Stimulated activated CD4-positive, alpha-beta T cell treated with anti-CD3 and anti-CD28 coated beads, TNF-alpha, amount 100 ng/mL, for 4 hours (primary cell): ENCODE measurements at regions not wholly inside any gene's neighbourhood (a gene's known extent, or its start where the extent isn't known, plus 50 kb on each side); places are given as distances from the start of the nearest gene placed in this dataset.
A peak's percentile ranks its signal among the peaks of the same experiment; 100 is the strongest.

ENCODE experiments used
- DNase-seq, 3 experiments: peaks; one replicate each; pipeline ENCODE4 v3.0.0-alpha.2; 2020; ENCODE audit warnings: low read depth in 3 of 3

- no peak for DNase-seq
These were observed 266.9 kb upstream of the NFE2L3 start for GRCh38 chr7:25885057-25885576.

GRCh38 chr7:25886387-25887240 lies 265.4 kb upstream of the NFE2L3 start:
- DNase-seq, result no peak

GRCh38 chr7:25887266-25887665 lies 264.7 kb upstream of the NFE2L3 start:
- no peak for DNase-seq

- no peak for DNase-seq
These were observed 264.0 kb upstream of the NFE2L3 start for GRCh38 chr7:25887795-25888559.

- DNase-seq, result no peak
These were observed 262.2 kb upstream of the NFE2L3 start for GRCh38 chr7:25889765-25890164.

- DNase-seq, result no peak
These were observed 260.4 kb upstream of the NFE2L3 start for GRCh38 chr7:25891591-25891990.

GRCh38 chr7:25893436-25893835 lies 258.6 kb upstream of the NFE2L3 start:
- no peak for DNase-seq

GRCh38 chr7:25894002-25894901 lies 257.7 kb upstream of the NFE2L3 start:
- no peak for DNase-seq

- DNase-seq, result peak in 2 of 3 experiments; percentile 28 to 37
These were observed 256.9 kb upstream of the NFE2L3 start for GRCh38 chr7:25894902-25895791.

GRCh38 chr7:25895792-25896171 lies 256.2 kb upstream of the NFE2L3 start:
- DNase-seq, result no peak

- DNase-seq, result no peak
These were observed 254.7 kb upstream of the NFE2L3 start for GRCh38 chr7:25897261-25897782.

GRCh38 chr7:25900245-25900644 lies 251.8 kb upstream of the NFE2L3 start:
- DNase-seq, result no peak

GRCh38 chr7:25900877-25901276 lies 251.1 kb upstream of the NFE2L3 start:
- DNase-seq, result no peak

GRCh38 chr7:25901658-25902057 lies 250.3 kb upstream of the NFE2L3 start:
- DNase-seq, result no peak

GRCh38 chr7:25906003-25906402 lies 246.0 kb upstream of the NFE2L3 start:
- DNase-seq, result no peak

- no peak for DNase-seq
These were observed 245.2 kb upstream of the NFE2L3 start for GRCh38 chr7:25906760-25907159.

GRCh38 chr7:25907214-25907613 lies 244.8 kb upstream of the NFE2L3 start:
- no peak for DNase-seq

GRCh38 chr7:25907731-25908130 lies 244.3 kb upstream of the NFE2L3 start:
- no peak for DNase-seq

GRCh38 chr7:25908154-25908949 lies 243.6 kb upstream of the NFE2L3 start:
- DNase-seq, result no peak
